Bronchial epithelial cell (primary cell): ENCODE measurements at regions not wholly inside any gene's neighbourhood (a gene's known extent, or its start where the extent isn't known, plus 50 kb on each side); places are given as distances from the start of the nearest gene placed in this dataset.

Experiments
- DNase-seq: peaks from one replicate; pipeline ENCODE4 v3.0.0-alpha.2; 2010; ENCODE audit warnings: low read depth
- FAIRE-seq: peaks from 2 replicates; lab custom pipeline; 2011; peaks lifted over from hg19 to GRCh38; lab: Jason Lieb, UNC
- H3K27me3 ChIP-seq: 2 replicates; pipeline ENCODE4 v1.5.1; 2011; ENCODE audit warnings: low read length; ENCODE audit not compliant: control insufficient read depth, insufficient read depth
- H3K36me3 ChIP-seq: 2 replicates; pipeline ENCODE4 v1.5.1; 2011; ENCODE audit warnings: low read length; ENCODE audit not compliant: control insufficient read depth, insufficient read depth
- H3K4me3 ChIP-seq: 2 replicates; pipeline ENCODE4 v1.5.1; 2011; ENCODE audit warnings: mild to moderate bottlenecking, low read depth, low read length, control low read depth
- TF ChIP-seq, protein P1 (sequence below): IDR thresholded peaks from 2 replicates; pipeline ENCODE4 v1.5.1; 2011; ENCODE audit warnings: mild to moderate bottlenecking, moderate library complexity, low read length, control low read depth, inconsistent platforms; ENCODE audit not compliant: insufficient read depth, severe bottlenecking

DNA sequence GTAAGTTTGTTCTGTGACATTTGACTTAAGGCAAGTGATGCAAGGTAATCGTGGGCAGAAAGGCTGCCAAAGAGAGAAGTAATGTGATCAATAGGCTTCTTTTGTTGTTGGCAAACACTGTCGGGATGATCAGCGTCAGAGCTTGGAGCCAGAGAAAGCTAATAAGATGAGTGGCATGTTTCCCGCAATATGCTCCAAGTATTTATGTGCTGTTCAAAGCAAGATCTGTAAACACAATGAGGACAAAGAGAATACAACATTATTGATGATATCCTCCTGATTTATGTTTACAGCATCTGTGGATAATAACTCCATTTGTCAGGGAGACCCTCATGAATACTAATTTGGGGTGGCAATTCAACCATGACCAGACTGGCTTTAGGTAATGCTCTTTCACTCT, 603.3 kb downstream of the TDRD15 start:
- no peak for DNase-seq
- TF ChIP-seq, protein P1, sequence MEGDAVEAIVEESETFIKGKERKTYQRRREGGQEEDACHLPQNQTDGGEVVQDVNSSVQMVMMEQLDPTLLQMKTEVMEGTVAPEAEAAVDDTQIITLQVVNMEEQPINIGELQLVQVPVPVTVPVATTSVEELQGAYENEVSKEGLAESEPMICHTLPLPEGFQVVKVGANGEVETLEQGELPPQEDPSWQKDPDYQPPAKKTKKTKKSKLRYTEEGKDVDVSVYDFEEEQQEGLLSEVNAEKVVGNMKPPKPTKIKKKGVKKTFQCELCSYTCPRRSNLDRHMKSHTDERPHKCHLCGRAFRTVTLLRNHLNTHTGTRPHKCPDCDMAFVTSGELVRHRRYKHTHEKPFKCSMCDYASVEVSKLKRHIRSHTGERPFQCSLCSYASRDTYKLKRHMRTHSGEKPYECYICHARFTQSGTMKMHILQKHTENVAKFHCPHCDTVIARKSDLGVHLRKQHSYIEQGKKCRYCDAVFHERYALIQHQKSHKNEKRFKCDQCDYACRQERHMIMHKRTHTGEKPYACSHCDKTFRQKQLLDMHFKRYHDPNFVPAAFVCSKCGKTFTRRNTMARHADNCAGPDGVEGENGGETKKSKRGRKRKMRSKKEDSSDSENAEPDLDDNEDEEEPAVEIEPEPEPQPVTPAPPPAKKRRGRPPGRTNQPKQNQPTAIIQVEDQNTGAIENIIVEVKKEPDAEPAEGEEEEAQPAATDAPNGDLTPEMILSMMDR: no peak
- Histone ChIP-seq H3K36me3 (no peaks in the 10 kb centered on the region), H3K4me3 (no peak overlapping the region), H3K27me3 (no peaks in the 10 kb centered on the region)
- FAIRE-seq: no peak

DNA sequence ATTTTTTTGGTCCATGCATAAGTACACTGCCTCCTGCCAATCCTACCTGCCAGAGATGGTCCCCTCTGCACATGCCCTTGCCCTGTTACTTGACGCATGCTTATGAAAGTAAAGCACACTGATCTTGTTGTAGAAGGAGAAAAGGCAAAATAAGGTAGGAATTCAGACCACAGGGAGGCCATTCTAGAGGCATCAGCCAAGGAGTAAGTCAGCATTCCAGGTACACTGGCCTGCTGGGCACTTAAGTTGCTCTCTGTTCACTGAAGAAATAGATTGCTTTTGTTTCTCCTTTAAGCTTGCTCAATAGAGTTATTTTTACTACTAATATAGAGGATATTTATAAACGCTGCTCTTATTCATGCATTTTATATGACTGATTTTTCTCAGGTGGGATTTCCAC, 604.4 kb downstream of the TDRD15 start:
- FAIRE-seq: no peak
- no peaks in the 10 kb centered on the region for H3K36me3 ChIP-seq
- H3K27me3 ChIP-seq: no peaks in the 10 kb centered on the region
- H3K4me3 ChIP-seq: no peak overlapping the region
- TF ChIP-seq, protein P1: no peak
- DNase-seq: no peak

GRCh38 chr2:21730141-21730540, 606.4 kb downstream of the TDRD15 start:
- no peak for DNase-seq
- no peak for FAIRE-seq
- Histone ChIP-seq H3K36me3 (no peaks in the 10 kb centered on the region), H3K27me3 (no peaks in the 10 kb centered on the region), H3K4me3 (no peak overlapping the region)
- TF ChIP-seq, protein P1: no peak

GRCh38 chr2:21740484-21740883, 616.7 kb downstream of the TDRD15 start:
- no peak for FAIRE-seq
- no peak for DNase-seq
- Histone ChIP-seq H3K36me3 (no peaks in the 10 kb centered on the region), H3K27me3 (no peaks in the 10 kb centered on the region), H3K4me3 (no peak overlapping the region)
- TF ChIP-seq, protein P1: no peak

- TF ChIP-seq, protein P1: no peak
- Histone ChIP-seq H3K36me3 (no peaks in the 10 kb centered on the region), H3K4me3 (no peak overlapping the region), H3K27me3 (no peaks in the 10 kb centered on the region)
- no peak for FAIRE-seq
- DNase-seq: no peak
Observed at GRCh38 chr2:21746499-21746898, 622.7 kb downstream of the TDRD15 start.

GRCh38 chr2:21748501-21748900, 624.7 kb downstream of the TDRD15 start:
- Histone ChIP-seq H3K27me3 (no peaks in the 10 kb centered on the region), H3K36me3 (no peaks in the 10 kb centered on the region), H3K4me3 (no peak overlapping the region)
- DNase-seq: no peak
- TF ChIP-seq, protein P1: no peak
- no peak for FAIRE-seq
